ENCODE measurements at regions not wholly inside any gene's neighbourhood (a gene's known extent, or its start where the extent isn't known, plus 50 kb on each side); places are given as distances from the start of the nearest gene placed in this dataset.

DNA sequence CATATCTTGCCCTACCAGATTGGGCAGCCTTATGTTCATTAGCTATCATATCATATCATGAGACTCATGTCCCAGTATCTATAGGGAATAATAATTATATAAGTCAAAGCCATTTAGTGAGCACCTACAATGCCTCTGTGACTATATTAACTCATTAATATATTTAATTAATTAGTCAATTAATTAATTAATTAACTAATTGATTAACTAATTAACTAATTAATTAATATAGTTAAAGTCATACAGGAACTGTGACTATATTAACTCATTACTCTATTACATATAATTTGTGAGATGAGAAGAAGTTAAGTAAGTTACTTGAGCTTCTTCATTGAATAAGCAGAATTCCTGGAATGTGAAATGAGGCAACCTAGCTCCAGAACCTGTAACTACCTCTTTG is 588.3 kb upstream of the SLITRK1 start:
- Histone ChIP-seq H3K4me3 (no peak overlapping the region), H3K27me3 (no peaks in the 10 kb centered on the region), H2AFZ (no peak overlapping the region), H3K9me3 (ENCODE audit: low read depth) (no peaks in the 10 kb centered on the region), H3K27ac (no peak overlapping the region), H3K36me3 (replicated peaks; ENCODE audit: insufficient read depth, low read depth) (no peaks in the 10 kb centered on the region), H3K4me2 (no peak overlapping the region), H3K9me2 (replicated peaks; ENCODE audit: insufficient read depth) (no peaks in the 10 kb centered on the region), H3K4me1 (ENCODE audit: insufficient read depth) (no peaks in the 10 kb centered on the region), H4K20me1 (ENCODE audit: insufficient read depth, poor library complexity, severe bottlenecking) (no peaks in the 10 kb centered on the region), H3K79me2 (no peaks in the 10 kb centered on the region)
- no peak for DNase-seq (ENCODE audit: low spot score)
- TF ChIP-seq, protein P1, sequence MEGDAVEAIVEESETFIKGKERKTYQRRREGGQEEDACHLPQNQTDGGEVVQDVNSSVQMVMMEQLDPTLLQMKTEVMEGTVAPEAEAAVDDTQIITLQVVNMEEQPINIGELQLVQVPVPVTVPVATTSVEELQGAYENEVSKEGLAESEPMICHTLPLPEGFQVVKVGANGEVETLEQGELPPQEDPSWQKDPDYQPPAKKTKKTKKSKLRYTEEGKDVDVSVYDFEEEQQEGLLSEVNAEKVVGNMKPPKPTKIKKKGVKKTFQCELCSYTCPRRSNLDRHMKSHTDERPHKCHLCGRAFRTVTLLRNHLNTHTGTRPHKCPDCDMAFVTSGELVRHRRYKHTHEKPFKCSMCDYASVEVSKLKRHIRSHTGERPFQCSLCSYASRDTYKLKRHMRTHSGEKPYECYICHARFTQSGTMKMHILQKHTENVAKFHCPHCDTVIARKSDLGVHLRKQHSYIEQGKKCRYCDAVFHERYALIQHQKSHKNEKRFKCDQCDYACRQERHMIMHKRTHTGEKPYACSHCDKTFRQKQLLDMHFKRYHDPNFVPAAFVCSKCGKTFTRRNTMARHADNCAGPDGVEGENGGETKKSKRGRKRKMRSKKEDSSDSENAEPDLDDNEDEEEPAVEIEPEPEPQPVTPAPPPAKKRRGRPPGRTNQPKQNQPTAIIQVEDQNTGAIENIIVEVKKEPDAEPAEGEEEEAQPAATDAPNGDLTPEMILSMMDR (IDR thresholded peaks at IDR 0.05; ENCODE audit: poor library complexity), result no peak
- TF ChIP-seq EZH2phosphoT487 (IDR thresholded peaks at IDR 0.05; ENCODE audit: low read depth, severe bottlenecking, unreplicated experiment) (no peak), EZH2 (IDR thresholded peaks at IDR 0.05; ENCODE audit: borderline replicate concordance) (no peak)

DNA sequence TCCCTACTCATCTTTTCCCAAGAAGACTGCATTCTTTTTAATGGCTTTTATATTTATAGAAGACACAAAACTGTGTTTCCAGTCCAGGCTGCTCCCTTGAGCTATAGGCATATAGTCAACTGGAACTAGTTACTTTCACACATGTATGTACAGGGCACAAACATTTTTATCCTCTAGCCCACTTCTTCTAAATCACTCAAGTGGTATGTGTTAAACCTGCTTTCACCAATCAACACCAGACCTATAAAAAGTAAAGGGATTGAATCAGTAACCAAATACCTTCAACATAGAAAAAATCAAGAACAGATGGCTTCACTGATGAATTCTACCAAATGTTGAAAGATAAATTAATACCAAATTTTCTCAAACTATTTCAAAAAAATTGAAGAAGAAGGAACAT is 584.2 kb upstream of the SLITRK1 start:
- no peaks in the 10 kb centered on the region for H3K9me2 ChIP-seq (replicated peaks; ENCODE audit: insufficient read depth)
- no peaks in the 10 kb centered on the region for H4K20me1 ChIP-seq (ENCODE audit: insufficient read depth, poor library complexity, severe bottlenecking)
- no peak for DNase-seq (ENCODE audit: low spot score)
- H3K36me3 ChIP-seq (replicated peaks; ENCODE audit: insufficient read depth, low read depth), result no peaks in the 10 kb centered on the region
- H3K27ac ChIP-seq, result no peak overlapping the region
- no peak overlapping the region for H3K4me3 ChIP-seq
- no peaks in the 10 kb centered on the region for H3K79me2 ChIP-seq
- H3K9me3 ChIP-seq (ENCODE audit: low read depth), result no peaks in the 10 kb centered on the region
- H3K4me2 ChIP-seq, result no peak overlapping the region
- no peaks in the 10 kb centered on the region for H3K4me1 ChIP-seq (ENCODE audit: insufficient read depth)
- TF ChIP-seq, protein P1 (IDR thresholded peaks at IDR 0.05; ENCODE audit: poor library complexity), result no peak
- TF ChIP-seq EZH2phosphoT487 (IDR thresholded peaks at IDR 0.05; ENCODE audit: low read depth, severe bottlenecking, unreplicated experiment) (no peak), EZH2 (IDR thresholded peaks at IDR 0.05; ENCODE audit: borderline replicate concordance) (no peak)
- no peak overlapping the region for H2AFZ ChIP-seq
- no peaks in the 10 kb centered on the region for H3K27me3 ChIP-seq

DNA sequence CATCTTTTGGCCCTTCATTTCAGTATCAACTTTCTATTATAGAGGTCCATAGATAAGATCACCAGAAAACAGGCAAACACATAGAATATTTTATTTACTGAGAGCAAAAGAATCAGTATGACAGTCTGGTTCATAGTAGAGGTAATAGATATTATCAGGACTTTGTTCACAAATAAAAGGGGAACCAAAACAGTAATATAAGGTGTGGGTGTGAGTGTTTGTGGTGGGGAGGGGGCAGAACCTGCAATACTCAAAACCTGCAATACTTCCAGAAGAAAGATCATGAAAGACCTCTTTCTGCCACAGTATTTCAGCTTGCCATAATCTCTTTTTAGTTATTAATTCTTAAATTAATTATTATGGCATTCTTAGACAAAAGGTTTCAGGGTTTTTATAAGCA is 578.7 kb upstream of the SLITRK1 start:
- H3K4me3 ChIP-seq, result no peak overlapping the region
- H3K9me2 ChIP-seq (replicated peaks; ENCODE audit: insufficient read depth), result no peaks in the 10 kb centered on the region
- H3K27ac ChIP-seq, result no peak overlapping the region
- no peaks in the 10 kb centered on the region for H3K27me3 ChIP-seq
- H2AFZ ChIP-seq, result no peak overlapping the region
- H3K79me2 ChIP-seq, result no peaks in the 10 kb centered on the region
- no peak for TF ChIP-seq EZH2phosphoT487 (IDR thresholded peaks at IDR 0.05; ENCODE audit: low read depth, severe bottlenecking, unreplicated experiment)
- TF ChIP-seq, protein P1 (IDR thresholded peaks at IDR 0.05; ENCODE audit: poor library complexity), result no peak
- no peak for TF ChIP-seq EZH2 (IDR thresholded peaks at IDR 0.05; ENCODE audit: borderline replicate concordance)
- no peaks in the 10 kb centered on the region for H3K36me3 ChIP-seq (replicated peaks; ENCODE audit: insufficient read depth, low read depth)
- no peaks in the 10 kb centered on the region for H3K4me1 ChIP-seq (ENCODE audit: insufficient read depth)
- no peaks in the 10 kb centered on the region for H4K20me1 ChIP-seq (ENCODE audit: insufficient read depth, poor library complexity, severe bottlenecking)
- no peak overlapping the region for H3K4me2 ChIP-seq
- no peak for DNase-seq (ENCODE audit: low spot score)
- H3K9me3 ChIP-seq (ENCODE audit: low read depth), result no peaks in the 10 kb centered on the region

DNA sequence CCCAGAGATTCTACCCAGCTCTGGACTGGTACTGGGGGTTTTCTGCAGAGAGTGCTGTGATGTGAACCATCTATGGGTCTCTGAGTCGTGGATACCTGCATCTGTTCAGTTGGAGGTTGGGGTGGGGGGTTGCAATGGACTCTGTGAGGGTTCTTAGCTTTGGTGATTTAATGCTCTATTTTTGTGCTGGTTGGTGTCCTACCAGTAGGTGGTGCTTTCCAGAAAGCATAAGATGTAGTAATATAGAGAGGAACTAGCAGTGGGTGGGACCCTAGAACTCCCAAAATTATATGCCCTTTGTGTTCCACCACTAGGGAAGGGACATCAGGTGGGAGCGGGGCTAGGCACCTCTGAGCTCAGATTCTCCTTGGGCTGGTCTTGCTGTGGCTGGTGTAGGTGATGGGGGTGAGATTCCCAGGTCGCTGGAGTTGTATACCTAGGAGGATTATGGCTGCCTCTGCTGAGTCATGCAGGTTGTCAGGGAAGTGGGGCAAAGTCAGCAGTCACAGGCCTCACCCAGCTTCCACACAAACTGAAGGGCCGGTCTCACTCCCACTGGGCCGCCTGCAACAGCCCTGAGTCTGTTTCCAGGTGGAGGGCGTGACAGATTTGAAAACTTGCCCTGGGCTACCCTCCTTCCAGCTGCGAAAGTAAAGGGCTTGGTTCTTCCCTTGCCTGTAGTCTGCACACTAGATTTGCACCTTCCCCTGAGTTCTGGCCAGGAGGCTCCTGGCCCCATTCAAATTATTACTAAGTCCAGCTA is 573.0 kb upstream of the SLITRK1 start:
- Histone ChIP-seq H3K79me2 (no peaks in the 10 kb centered on the region), H3K4me1 (ENCODE audit: insufficient read depth) (no peaks in the 10 kb centered on the region), H3K27me3 (no peaks in the 10 kb centered on the region), H3K4me2 (no peak overlapping the region), H3K4me3 (no peak overlapping the region), H3K27ac (no peak overlapping the region), H3K9me2 (replicated peaks; ENCODE audit: insufficient read depth) (no peaks in the 10 kb centered on the region), H3K36me3 (replicated peaks; ENCODE audit: insufficient read depth, low read depth) (no peaks in the 10 kb centered on the region), H4K20me1 (ENCODE audit: insufficient read depth, poor library complexity, severe bottlenecking) (no peaks in the 10 kb centered on the region), H3K9me3 (ENCODE audit: low read depth) (no peaks in the 10 kb centered on the region), H2AFZ (no peak overlapping the region)
- DNase-seq (ENCODE audit: low spot score), result no peak
- TF ChIP-seq EZH2phosphoT487 (IDR thresholded peaks at IDR 0.05; ENCODE audit: low read depth, severe bottlenecking, unreplicated experiment), result no peak
- TF ChIP-seq, protein P1 (IDR thresholded peaks at IDR 0.05; ENCODE audit: poor library complexity), result no peak
- TF ChIP-seq EZH2 (IDR thresholded peaks at IDR 0.05; ENCODE audit: borderline replicate concordance), result no peak
- WGBS (ENCODE audit: low lambda C conversion rate, missing lambda C conversion rate), result 85% methylated on average over 7 of the region's 7 CpGs
